HAP-1 (cell line): ENCODE measurements at regions not wholly inside any gene's neighbourhood (a gene's known extent, or its start where the extent isn't known, plus 50 kb on each side); places are given as distances from the start of the nearest gene placed in this dataset.
"Not testable (repeated sequence)": the region's sequence is repeated elsewhere in the genome, so short reads cannot be mapped to it uniquely, and the experiment has no call there.

Experiments
- DNase-seq, 2 experiments: peaks; one replicate each; pipeline ENCODE4 v3.0.0-alpha.2; 2016 to 2020; ENCODE audit warnings: low spot score in 2 of 2
- H3K27me3 ChIP-seq: fragments of 250-450 bp; sonication (Bioruptor Pico); 2 replicates; pipeline ENCODE4 v1.5.1; 2020; ENCODE audit warnings: low read depth, mild to moderate bottlenecking, moderate library complexity
- H3K36me3 ChIP-seq: fragments of 250-450 bp; sonication (Bioruptor Pico); replicated peaks from 2 replicates; pipeline ENCODE4 v1.5.1; 2020; ENCODE audit warnings: mild to moderate bottlenecking
- H3K4me1 ChIP-seq: fragments of 250-450 bp; sonication (Bioruptor Pico); 2 replicates; pipeline ENCODE4 v1.5.1; 2020; ENCODE audit warnings: mild to moderate bottlenecking
- H3K4me3 ChIP-seq: fragments of 250-450 bp; sonication (Bioruptor Pico); 2 replicates; pipeline ENCODE4 v1.5.1; 2020; ENCODE audit warnings: mild to moderate bottlenecking, moderate library complexity
- H3K9me3 ChIP-seq: fragments of 250-450 bp; sonication (Bioruptor Pico); 2 replicates; pipeline ENCODE4 v1.5.1; 2020; ENCODE audit warnings: mild to moderate bottlenecking, moderate library complexity
- in situ Hi-C: fragments of 300-500 bp; cut with MboI; formaldehyde crosslinking; loops from 3 replicates; pipeline ENCODE4 v1.14.3; 2020; ENCODE audit warnings: low sequenced_read_pairs, inconsistent platforms, mixed read lengths

DNA sequence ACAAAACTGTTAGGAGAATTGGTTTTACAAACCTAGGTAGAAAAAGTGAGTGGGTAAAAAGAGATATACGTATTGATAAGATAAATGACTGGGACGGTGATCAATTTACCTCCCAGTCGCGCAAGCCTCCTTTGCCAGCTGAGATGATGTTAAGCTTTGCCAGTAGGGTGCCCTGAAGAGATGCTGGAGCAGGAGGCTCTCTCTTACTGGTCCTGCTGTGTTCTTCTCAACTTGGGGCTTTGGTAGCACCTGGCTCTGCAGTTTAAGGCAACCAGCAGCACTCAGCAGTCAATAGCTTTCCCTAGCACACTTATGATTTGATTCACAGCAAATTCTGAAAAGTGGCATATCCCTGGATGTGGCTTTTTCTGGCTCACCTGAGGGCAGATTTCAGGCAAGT lies 1461.7 kb downstream of the ADGRL3 start:
- in situ Hi-C loops: no loop called here
- no peak for DNase-seq
- H3K36me3 ChIP-seq: no peaks in the 10 kb centered on the region
- H3K27me3 ChIP-seq: no peaks in the 10 kb centered on the region
- no peaks in the 10 kb centered on the region for H3K9me3 ChIP-seq
- H3K4me3 ChIP-seq: no peak overlapping the region
- no peaks in the 10 kb centered on the region for H3K4me1 ChIP-seq

DNA sequence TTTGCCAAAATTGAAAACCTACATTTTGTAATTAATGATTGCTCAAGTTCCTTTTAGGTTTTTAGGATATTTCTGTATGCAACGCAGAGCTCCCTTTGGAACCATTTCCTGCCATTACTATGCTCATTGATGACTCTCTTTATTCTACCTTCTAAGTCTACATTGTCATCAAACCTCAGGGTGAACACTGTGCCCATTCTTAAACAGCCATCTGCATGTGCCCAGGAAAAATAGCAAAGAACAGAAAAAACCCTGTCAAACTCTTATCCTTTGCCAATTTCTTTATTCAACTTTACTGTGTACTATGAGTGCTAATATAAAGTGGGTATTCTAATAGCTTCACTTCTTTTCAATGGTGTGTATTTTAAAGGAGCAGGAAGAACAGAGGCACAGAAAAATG lies 1455.9 kb downstream of the ADGRL3 start:
- Histone ChIP-seq H3K9me3 (no peaks in the 10 kb centered on the region), H3K4me3 (no peak overlapping the region), H3K4me1 (no peaks in the 10 kb centered on the region), H3K36me3 (no peaks in the 10 kb centered on the region), H3K27me3 (no peaks in the 10 kb centered on the region)
- DNase-seq: no peak
- in situ Hi-C loops: no loop called here

DNA sequence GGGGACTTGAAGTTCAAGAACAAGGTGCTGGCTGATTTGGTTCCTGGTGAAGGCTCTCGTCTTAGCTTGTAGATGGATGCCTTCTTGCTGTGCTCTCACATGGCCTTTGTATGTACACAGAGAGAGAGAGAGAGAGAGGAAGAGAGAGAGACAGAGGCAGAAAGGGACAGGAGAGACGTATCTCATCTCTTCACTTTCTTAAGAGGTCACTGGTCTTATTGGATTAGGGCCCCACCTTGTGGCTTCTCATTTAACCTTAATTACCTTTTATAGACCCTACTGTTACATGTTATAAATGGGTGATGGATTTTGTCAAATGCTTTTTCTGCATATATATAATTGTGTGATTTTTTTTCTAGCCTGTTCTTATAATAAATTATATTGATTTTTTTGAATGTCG lies 1444.2 kb downstream of the ADGRL3 start:
- in situ Hi-C loops: no loop called here
- no peaks in the 10 kb centered on the region for H3K9me3 ChIP-seq
- peak; percentile 51 to 77 for DNase-seq
- H3K36me3 ChIP-seq: no peaks in the 10 kb centered on the region
- H3K4me3 ChIP-seq: no peak overlapping the region
- H3K4me1 ChIP-seq: no peaks in the 10 kb centered on the region
- no peaks in the 10 kb centered on the region for H3K27me3 ChIP-seq

DNA sequence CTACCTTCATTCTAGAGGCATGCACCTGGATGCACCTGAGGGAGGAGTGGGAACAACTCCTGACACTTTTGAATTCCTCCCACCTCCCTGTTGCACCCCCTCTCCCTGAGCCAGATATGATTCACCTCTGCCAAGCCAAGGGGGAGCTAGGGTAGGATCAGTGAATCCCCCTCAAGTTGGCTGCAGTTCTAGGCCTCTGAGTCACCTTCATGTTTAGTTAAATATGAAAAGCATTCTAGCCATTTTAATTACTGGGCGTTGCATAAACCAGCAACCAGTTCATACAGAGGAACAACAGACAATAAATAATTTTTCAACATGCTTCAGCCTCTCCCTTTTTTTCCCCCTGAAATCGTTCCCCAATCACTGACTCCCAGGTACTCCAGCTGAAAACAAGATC lies 1440.2 kb downstream of the ADGRL3 start:
- no peaks in the 10 kb centered on the region for H3K4me1 ChIP-seq
- H3K36me3 ChIP-seq: no peaks in the 10 kb centered on the region
- DNase-seq: no peak
- in situ Hi-C loops: no loop called here
- no peak overlapping the region for H3K4me3 ChIP-seq
- no peaks in the 10 kb centered on the region for H3K9me3 ChIP-seq
- H3K27me3 ChIP-seq: no peaks in the 10 kb centered on the region

DNA sequence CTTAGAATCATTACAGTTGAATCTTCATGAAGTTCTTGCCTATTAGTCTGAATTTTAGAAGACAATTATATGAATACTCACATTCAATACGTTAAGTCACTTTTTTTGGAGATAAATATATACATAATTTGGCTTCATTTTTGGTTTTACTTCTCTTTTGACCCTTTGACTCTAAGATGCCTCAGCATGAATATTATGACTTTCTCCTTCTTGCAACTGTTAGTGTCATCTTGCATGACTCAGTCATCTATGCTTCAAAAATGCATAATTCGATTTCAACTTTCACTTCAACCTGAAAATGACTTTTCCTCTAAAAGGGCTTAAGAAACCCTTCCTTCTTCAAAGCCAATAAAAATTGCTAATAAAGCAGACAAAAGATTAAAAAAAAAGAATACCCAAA lies 1427.5 kb downstream of the ADGRL3 start:
- in situ Hi-C loops: no loop called here
- H3K36me3 ChIP-seq: no peaks in the 10 kb centered on the region
- no peak for DNase-seq

DNA sequence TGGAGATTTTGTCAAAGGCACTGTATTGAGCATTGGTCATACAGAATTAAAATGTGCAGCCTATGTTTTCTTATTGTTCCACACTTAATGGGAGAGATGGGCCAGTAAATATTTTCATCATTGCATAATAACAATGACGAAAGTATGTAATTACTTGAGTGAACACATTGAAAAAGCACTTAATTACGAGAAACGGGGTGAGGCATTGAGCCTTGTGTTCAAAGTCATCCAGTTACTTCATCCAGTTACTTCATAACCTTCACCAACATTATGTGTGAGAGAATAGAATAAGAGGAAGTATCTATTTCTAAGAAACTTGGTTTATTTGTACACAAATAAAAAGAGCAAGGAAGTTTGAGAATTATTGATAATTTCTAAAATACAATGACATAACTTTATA lies 1427.0 kb downstream of the ADGRL3 start:
- H3K9me3 ChIP-seq: no peaks in the 10 kb centered on the region
- H3K4me3 ChIP-seq: no peak overlapping the region
- in situ Hi-C loops: no loop called here
- no peaks in the 10 kb centered on the region for H3K27me3 ChIP-seq
- DNase-seq: no peak
- H3K4me1 ChIP-seq: no peaks in the 10 kb centered on the region
- no peaks in the 10 kb centered on the region for H3K36me3 ChIP-seq

More for the DNA sequence above, 1427.5 kb downstream of the ADGRL3 start:
- H3K27me3 ChIP-seq: no peaks in the 10 kb centered on the region
- no peaks in the 10 kb centered on the region for H3K9me3 ChIP-seq
- H3K4me3 ChIP-seq: no peak overlapping the region
- no peaks in the 10 kb centered on the region for H3K4me1 ChIP-seq

DNA sequence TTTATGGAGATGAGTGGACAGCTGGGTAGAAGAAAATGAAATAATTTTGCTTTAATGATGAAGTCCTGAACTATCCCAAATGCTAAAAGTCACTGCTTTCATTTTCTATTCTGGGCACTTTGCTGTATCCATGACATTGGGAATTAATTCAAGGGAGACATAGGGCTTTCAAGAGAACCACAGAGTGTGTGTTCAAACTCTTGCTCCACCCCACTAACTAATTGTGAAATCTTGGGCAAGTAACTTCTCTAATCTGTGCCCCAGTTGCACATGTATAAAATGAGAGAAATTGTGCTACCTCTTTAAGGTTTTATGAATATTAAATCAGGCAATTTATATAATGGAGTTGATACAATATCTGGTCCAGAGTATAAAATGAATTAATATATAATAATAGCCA lies 1422.0 kb downstream of the ADGRL3 start:
- H3K4me1 ChIP-seq: no peaks in the 10 kb centered on the region
- H3K36me3 ChIP-seq: no peaks in the 10 kb centered on the region
- no peaks in the 10 kb centered on the region for H3K27me3 ChIP-seq
- in situ Hi-C loops: no loop called here
- no peak for DNase-seq
- H3K4me3 ChIP-seq: no peak overlapping the region
- H3K9me3 ChIP-seq: no peaks in the 10 kb centered on the region

DNA sequence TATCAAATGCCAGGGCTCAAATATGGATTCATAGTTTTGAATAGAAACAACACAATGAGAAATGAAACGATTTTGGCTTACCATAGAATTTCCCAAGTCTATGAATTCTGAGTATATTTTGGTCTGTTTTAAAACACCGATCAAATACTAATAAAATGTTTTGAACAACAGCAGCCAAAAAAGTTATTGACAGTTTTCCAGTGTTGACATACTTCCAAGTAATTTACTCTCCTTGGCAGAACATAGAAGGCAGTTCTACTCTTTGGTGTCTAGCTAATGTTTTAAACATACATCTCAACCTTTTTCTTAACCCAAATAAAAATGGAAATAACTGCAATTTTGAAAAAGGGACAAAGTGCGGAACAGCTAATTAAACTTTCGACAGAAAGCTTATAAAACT lies 1419.8 kb downstream of the ADGRL3 start:
- Histone ChIP-seq H3K4me1 (no peaks in the 10 kb centered on the region), H3K9me3 (no peaks in the 10 kb centered on the region), H3K4me3 (no peak overlapping the region), H3K36me3 (no peaks in the 10 kb centered on the region), H3K27me3 (no peaks in the 10 kb centered on the region)
- in situ Hi-C loops: no loop called here
- DNase-seq: no peak

DNA sequence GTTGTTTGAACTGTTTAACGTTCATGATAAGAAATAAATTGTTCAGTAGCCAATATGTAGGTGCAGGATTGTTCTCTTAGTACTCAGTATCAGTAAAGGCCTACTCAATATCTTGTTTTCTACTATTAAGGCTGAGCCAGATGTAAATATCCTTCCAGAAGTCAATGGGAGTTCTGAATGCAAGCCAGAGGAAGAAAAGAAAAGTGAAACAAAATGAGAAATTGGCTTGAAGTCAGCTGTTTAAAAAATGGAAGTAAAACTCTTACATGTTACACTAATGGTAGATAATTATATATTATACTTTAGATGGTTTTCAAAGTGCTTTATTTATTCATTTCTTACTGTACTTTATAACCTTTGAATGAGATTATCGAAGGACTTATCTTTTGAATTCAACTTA lies 1417.9 kb downstream of the ADGRL3 start:
- Histone ChIP-seq H3K36me3 (no peaks in the 10 kb centered on the region), H3K4me3 (no peak overlapping the region)
- no peak for DNase-seq

DNA sequence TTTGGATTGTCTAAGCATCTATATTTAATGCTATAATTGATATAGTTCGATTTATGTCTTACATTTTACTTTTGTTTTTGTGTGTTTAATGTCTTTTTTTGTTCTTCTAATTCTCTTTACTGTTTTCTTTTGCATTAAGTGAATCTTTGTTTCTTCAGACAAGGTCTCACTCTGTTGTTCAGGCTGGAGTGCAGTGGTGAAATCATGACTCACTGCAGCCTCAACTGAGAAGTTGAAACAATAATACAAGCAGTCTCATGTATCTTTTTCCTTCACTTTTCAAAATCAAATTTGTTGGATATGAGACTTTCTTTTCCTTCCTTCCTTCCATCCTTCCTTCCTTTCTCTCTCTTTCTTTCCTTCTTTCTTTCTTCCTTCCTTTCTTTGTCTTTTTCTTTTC lies 1401.6 kb downstream of the ADGRL3 start:
- no peak for DNase-seq
- no peaks in the 10 kb centered on the region for H3K27me3 ChIP-seq
- H3K4me3 ChIP-seq: no peak overlapping the region
- no peaks in the 10 kb centered on the region for H3K4me1 ChIP-seq
- no peaks in the 10 kb centered on the region for H3K36me3 ChIP-seq
- in situ Hi-C loops: no loop called here
- no peaks in the 10 kb centered on the region for H3K9me3 ChIP-seq

More for the DNA sequence above, 1417.9 kb downstream of the ADGRL3 start:
- H3K4me1 ChIP-seq: no peaks in the 10 kb centered on the region
- H3K9me3 ChIP-seq: no peaks in the 10 kb centered on the region
- no peaks in the 10 kb centered on the region for H3K27me3 ChIP-seq
- in situ Hi-C loops: no loop called here

DNA sequence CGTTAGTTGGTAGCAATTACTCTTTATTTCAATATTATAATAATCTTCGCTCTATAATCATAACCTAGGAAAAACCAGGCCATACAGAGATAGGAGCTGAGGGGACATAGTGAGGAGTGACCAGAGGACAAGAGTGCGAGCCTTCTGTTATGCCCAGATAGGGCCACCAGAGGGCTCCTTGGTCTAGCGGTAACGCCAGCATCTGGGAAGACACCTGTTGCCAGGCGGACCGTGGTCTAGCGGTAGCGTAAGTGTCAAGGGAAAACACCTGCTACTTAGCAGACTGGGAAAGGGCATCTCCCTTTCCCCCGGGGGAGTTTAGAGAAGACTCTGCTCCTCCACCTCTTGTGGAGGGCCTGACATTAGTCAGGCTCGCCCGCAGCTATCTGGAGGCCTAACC lies 1395.1 kb downstream of the ADGRL3 start:
- in situ Hi-C loops, H3K36me3 ChIP-seq: not testable (repeated sequence)
- DNase-seq: peak in 1 of 2 experiments; percentile 35

DNA sequence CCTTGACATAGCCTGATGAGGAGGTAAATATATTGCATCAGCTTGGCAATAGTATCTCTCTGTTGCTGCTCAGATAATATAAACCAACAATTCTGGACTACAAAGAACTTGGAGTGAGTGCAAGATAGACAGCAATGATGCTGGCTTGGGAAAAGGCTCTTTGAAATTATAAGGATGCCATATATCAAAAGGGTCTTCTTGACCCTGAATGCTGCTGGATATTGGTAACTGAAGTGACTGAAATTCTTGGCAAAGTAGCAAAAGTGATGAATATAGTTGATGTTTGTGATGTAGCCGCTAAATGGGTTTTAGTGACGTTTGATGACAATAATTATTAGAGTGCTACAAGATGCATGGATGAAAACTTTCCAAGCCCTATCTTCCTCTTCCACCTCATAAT lies 1391.6 kb downstream of the ADGRL3 start:
- H3K9me3 ChIP-seq: no peaks in the 10 kb centered on the region
- in situ Hi-C loops: no loop called here
- H3K4me3 ChIP-seq: no peak overlapping the region
- no peaks in the 10 kb centered on the region for H3K4me1 ChIP-seq
- H3K27me3 ChIP-seq: no peaks in the 10 kb centered on the region
- H3K36me3 ChIP-seq: no peaks in the 10 kb centered on the region
- DNase-seq: no peak

More for the DNA sequence above, 1395.1 kb downstream of the ADGRL3 start:
- H3K27me3 ChIP-seq, H3K9me3 ChIP-seq, H3K4me3 ChIP-seq, H3K4me1 ChIP-seq: not testable (repeated sequence)

DNA sequence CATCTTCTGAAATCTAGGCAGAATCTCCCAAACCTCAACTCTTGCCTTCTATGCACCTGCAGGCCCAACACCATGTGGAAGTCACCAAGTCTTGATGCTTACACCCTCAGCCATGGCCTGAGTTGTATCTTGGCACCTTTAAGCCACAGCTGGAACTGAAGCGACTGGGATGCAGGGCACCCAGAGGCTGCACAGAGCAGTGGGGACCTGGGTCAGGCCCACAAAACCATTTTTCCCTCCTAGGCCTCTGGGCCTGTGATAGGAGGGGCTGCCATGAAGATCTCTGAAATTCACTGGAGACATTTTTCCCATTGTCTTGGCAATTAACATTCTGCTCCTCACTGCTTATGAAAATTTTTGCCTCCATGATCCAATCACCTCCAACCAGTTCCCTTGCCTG lies 1388.5 kb downstream of the ADGRL3 start:
- no peaks in the 10 kb centered on the region for H3K9me3 ChIP-seq
- no peaks in the 10 kb centered on the region for H3K36me3 ChIP-seq
- H3K4me3 ChIP-seq: no peak overlapping the region
- no peaks in the 10 kb centered on the region for H3K4me1 ChIP-seq
- no peaks in the 10 kb centered on the region for H3K27me3 ChIP-seq
- in situ Hi-C loops: no loop called here
- no peak for DNase-seq

DNA sequence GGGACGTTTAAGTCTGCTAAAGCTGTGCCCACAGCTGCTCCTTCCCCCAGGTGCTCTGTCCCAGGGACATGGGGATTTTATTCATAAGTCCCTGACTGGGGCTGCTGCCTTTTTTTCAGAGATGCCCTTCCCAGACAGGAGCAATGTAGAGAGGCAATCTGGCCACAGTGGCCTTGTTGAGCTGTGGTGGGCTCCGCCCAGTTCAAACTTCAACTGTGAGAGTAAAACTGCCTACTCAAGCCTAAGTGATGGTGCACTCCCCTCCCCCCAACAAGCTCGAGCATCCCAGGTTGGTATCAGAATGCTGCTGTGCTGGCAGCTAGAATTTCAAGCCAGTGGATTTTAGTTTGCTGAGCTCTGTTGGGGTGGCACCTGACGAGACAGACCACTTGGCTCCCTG lies 1371.4 kb downstream of the ADGRL3 start:
- no peak overlapping the region for H3K4me3 ChIP-seq
- no peaks in the 10 kb centered on the region for H3K27me3 ChIP-seq
- H3K9me3 ChIP-seq: no peaks in the 10 kb centered on the region
- no peaks in the 10 kb centered on the region for H3K4me1 ChIP-seq
- no peak for DNase-seq
- in situ Hi-C loops: no loop called here
- H3K36me3 ChIP-seq: no peaks in the 10 kb centered on the region

DNA sequence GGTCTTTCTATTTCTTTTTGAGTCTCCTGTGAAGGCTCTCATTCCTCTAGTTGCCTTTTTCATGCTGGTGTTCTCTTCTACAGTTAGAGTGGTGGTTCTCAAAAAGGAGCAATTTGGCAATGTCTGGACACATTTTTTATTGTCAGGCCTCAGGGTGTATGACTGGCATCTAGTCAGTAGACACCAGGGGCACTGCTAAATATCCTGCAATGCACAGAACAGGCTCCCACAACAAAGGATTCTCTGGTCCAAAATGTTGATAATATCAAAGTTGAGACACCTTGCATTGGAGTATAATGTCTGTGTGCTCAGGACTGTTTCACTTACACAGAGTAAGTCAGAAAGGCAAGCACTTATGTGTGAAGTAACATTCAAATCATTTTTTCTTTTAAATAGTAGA lies 1360.7 kb downstream of the ADGRL3 start:
- Histone ChIP-seq H3K4me1 (no peaks in the 10 kb centered on the region), H3K9me3 (no peaks in the 10 kb centered on the region), H3K36me3 (no peaks in the 10 kb centered on the region), H3K4me3 (no peak overlapping the region), H3K27me3 (no peaks in the 10 kb centered on the region)
- DNase-seq: no peak
- in situ Hi-C loops: no loop called here
